ENCODE measurements at regions not wholly inside any gene's neighbourhood (a gene's known extent, or its start where the extent isn't known, plus 50 kb on each side); places are given as distances from the start of the nearest gene placed in this dataset.
"Not testable (repeated sequence)": the region's sequence is repeated elsewhere in the genome, so short reads cannot be mapped to it uniquely, and the experiment has no call there.

DNA sequence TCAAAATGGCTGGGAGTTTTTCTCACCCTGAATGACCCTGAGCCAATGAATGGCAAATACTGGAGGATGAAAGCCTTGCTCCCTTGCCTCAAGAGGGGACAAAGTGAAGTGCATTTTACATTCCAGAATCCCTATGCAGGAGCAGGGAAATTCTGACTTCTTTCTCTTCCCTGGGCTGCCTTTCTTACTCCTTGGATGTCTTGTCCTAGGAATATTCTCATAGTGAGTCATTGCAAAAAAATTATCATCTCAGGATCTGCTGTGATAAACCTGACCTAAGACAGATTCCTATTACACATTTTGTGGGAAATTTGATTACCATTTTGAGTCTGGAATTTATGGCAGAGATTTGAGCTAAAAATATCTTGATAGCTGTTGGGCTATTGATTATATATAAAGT is 199.9 kb downstream of the TMA16 start:
- Histone ChIP-seq H3K27me3 (no peaks in the 10 kb centered on the region), H3K36me3 (no peaks in the 10 kb centered on the region), H3K9me3 (no peaks in the 10 kb centered on the region), H3K27ac (no peak overlapping the region), H3K4me1 (no peaks in the 10 kb centered on the region), H3K4me3 (no peak overlapping the region)
- DNase-seq (ENCODE audit: low spot score): no peak
- no peak for TF ChIP-seq CTCF (IDR thresholded peaks at IDR 0.05)

DNA sequence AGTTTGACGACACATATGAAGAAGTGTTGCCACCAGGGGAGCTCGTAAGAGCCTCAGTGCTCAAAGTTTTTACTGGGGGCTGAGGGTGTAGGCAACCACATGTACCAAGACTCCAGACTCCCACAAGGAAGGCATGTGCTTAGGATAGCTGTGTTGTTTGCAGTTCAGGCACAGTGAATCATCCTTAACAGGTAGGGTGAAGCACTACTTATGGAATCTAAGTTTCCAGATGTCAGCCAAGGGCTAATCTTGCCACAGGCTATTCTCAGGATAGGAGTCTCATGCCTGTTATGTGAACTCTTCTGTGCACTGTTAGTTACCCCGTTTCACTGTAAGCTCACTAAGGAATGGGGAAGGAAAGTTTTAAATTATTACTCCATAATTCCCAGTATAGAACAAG is 202.6 kb downstream of the TMA16 start:
- Histone ChIP-seq H3K27ac (no peak overlapping the region), H3K9me3 (no peaks in the 10 kb centered on the region), H3K36me3 (no peaks in the 10 kb centered on the region), H3K27me3 (no peaks in the 10 kb centered on the region), H3K4me3 (no peak overlapping the region), H3K4me1 (no peaks in the 10 kb centered on the region)
- no peak for DNase-seq (ENCODE audit: low spot score)
- TF ChIP-seq CTCF (IDR thresholded peaks at IDR 0.05): no peak

GRCh38 chr4:163700383-163700782 is 205.9 kb downstream of the TMA16 start:
- not testable (repeated sequence) for H3K27ac ChIP-seq; DNase-seq (ENCODE audit: low spot score); H3K36me3 ChIP-seq; H3K9me3 ChIP-seq; H3K4me1 ChIP-seq; H3K4me3 ChIP-seq; H3K27me3 ChIP-seq

- Histone ChIP-seq H3K9me3 (no peaks in the 10 kb centered on the region), H3K36me3 (no peaks in the 10 kb centered on the region), H3K4me3 (no peak overlapping the region), H3K4me1 (no peaks in the 10 kb centered on the region), H3K27me3 (no peaks in the 10 kb centered on the region), H3K27ac (no peak overlapping the region)
- DNase-seq (ENCODE audit: low spot score): no peak
- no peak for TF ChIP-seq CTCF (IDR thresholded peaks at IDR 0.05)
Observed at GRCh38 chr4:163701916-163702315, 207.4 kb downstream of the TMA16 start.

- no peak for TF ChIP-seq CTCF (IDR thresholded peaks at IDR 0.05)
- Histone ChIP-seq H3K27me3 (no peaks in the 10 kb centered on the region), H3K4me1 (no peaks in the 10 kb centered on the region), H3K4me3 (no peak overlapping the region), H3K36me3 (no peaks in the 10 kb centered on the region), H3K9me3 (no peaks in the 10 kb centered on the region), H3K27ac (no peak overlapping the region)
- no peak for DNase-seq (ENCODE audit: low spot score)
Observed at GRCh38 chr4:163702736-163703135, 208.2 kb downstream of the TMA16 start.

DNA sequence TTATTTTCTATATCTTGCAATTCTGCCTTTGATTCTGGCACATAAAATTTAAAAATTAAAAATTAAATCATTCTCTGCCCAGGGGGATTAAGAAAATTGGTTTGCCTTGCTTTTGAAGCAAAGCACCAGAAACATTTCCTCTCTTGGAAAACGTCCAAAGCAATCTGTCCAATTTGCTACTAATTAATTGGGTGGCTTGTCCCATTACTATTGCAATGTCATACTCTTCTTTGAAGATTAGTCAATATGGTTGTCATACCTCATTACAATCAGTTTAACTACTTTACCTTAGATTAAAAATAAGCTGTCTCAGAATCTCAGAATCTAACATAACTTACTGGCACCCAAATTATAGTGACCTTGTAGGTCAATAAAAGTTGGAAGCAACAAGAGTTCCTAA is 208.8 kb downstream of the TMA16 start:
- H3K27ac ChIP-seq: no peak overlapping the region
- DNase-seq (ENCODE audit: low spot score): no peak
- TF ChIP-seq CTCF (IDR thresholded peaks at IDR 0.05): no peak
- H3K4me1 ChIP-seq: no peaks in the 10 kb centered on the region
- no peaks in the 10 kb centered on the region for H3K27me3 ChIP-seq
- no peaks in the 10 kb centered on the region for H3K36me3 ChIP-seq
- no peaks in the 10 kb centered on the region for H3K9me3 ChIP-seq
- H3K4me3 ChIP-seq: no peak overlapping the region

Data from right atrium auricular region (tissue), 2 donors.